Glutamatergic neuron (in vitro differentiated cells): ENCODE measurements at regions not wholly inside any gene's neighbourhood (a gene's known extent, or its start where the extent isn't known, plus 50 kb on each side); places are given as distances from the start of the nearest gene placed in this dataset.

ENCODE experiments used
- DNase-seq: peaks from one replicate; pipeline ENCODE4 v3.0.0; 2022
- H3K27ac Mint-ChIP-seq: one replicate; pipeline ENCODE4 v1.8.0; 2020; ENCODE audit warnings: mild to moderate bottlenecking, mixed read lengths, inconsistent platforms; ENCODE audit not compliant: unreplicated experiment
- H3K27me3 Mint-ChIP-seq: one replicate; pipeline ENCODE4 v1.8.0; 2020; ENCODE audit warnings: mild to moderate bottlenecking, moderate library complexity, mixed read lengths, inconsistent platforms; ENCODE audit not compliant: unreplicated experiment
- H3K36me3 Mint-ChIP-seq: one replicate; pipeline ENCODE4 v1.8.0; 2020; ENCODE audit warnings: mild to moderate bottlenecking, mixed read lengths, inconsistent platforms; ENCODE audit not compliant: unreplicated experiment
- H3K4me1 Mint-ChIP-seq: one replicate; pipeline ENCODE4 v1.8.0; 2020; ENCODE audit warnings: mild to moderate bottlenecking, low read depth, mixed read lengths, inconsistent platforms; ENCODE audit not compliant: unreplicated experiment
- H3K4me3 Mint-ChIP-seq: one replicate; pipeline ENCODE4 v1.8.0; 2020; ENCODE audit warnings: mild to moderate bottlenecking, mixed read lengths, inconsistent platforms; ENCODE audit not compliant: unreplicated experiment
- H3K9me3 Mint-ChIP-seq: one replicate; pipeline ENCODE4 v1.8.0; 2020; ENCODE audit warnings: mild to moderate bottlenecking, moderate library complexity, mixed read lengths, inconsistent platforms; ENCODE audit not compliant: unreplicated experiment
- TF ChIP-seq, protein P1 (sequence below): fragments of 200-600 bp; sonication (generic); IDR thresholded peaks from one replicate; pipeline ENCODE4 v1.5.0; 2021; ENCODE audit not compliant: partially characterized antibody, unreplicated experiment

DNA sequence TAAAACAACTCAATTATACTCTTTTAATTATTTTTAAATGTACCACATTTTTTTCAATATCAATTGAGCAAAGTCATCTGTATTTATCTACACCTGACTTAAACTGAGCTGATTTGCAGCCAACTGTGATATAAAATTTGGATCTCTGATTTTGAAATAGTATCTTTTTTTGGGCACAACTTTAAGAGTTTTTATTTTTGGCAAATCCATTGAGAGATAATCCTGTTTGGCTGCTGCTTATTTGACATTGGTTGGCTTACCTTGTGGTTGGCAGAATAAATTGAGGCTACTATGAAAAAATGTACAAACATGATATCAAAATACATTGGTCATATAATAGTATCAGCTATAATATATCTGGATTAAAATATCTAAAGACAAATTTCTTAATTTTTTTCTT lies 656.0 kb upstream of the NDST4 start:
- Mint-ChIP-seq H3K4me1 (no peaks in the 10 kb centered on the region), H3K27me3 (peaks cover 1% of the 10 kb centered on the region), H3K36me3 (no peaks in the 10 kb centered on the region), H3K4me3 (no peak overlapping the region), H3K27ac (no peak overlapping the region), H3K9me3 (peaks cover 4% of the 10 kb centered on the region)
- no peak for DNase-seq
- TF ChIP-seq, protein P1, sequence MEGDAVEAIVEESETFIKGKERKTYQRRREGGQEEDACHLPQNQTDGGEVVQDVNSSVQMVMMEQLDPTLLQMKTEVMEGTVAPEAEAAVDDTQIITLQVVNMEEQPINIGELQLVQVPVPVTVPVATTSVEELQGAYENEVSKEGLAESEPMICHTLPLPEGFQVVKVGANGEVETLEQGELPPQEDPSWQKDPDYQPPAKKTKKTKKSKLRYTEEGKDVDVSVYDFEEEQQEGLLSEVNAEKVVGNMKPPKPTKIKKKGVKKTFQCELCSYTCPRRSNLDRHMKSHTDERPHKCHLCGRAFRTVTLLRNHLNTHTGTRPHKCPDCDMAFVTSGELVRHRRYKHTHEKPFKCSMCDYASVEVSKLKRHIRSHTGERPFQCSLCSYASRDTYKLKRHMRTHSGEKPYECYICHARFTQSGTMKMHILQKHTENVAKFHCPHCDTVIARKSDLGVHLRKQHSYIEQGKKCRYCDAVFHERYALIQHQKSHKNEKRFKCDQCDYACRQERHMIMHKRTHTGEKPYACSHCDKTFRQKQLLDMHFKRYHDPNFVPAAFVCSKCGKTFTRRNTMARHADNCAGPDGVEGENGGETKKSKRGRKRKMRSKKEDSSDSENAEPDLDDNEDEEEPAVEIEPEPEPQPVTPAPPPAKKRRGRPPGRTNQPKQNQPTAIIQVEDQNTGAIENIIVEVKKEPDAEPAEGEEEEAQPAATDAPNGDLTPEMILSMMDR, result no peak

DNA sequence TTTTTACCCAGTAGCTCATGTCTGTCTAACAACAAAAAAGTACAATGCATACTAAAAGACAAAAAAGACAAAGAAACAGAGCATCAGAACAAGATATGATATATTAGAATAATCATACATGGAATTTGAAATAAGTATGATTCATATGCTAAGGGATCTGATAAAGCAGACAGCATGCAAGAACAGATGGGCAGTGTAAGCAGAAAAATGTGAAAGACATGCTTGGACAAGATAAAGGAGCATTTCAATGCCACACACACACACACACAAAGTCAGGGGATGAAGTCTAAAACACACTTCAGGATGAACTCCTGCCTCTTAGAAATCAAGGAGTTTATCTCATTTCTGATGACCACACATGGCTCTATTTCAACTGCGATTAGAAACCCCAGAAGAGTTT lies 649.6 kb upstream of the NDST4 start:
- H3K4me3 Mint-ChIP-seq, result no peak overlapping the region
- TF ChIP-seq, protein P1, result no peak
- DNase-seq, result no peak
- peaks cover 1% of the 10 kb centered on the region for H3K27me3 Mint-ChIP-seq
- H3K9me3 Mint-ChIP-seq, result peaks cover 5% of the 10 kb centered on the region
- H3K36me3 Mint-ChIP-seq, result no peaks in the 10 kb centered on the region
- H3K4me1 Mint-ChIP-seq, result no peaks in the 10 kb centered on the region
- H3K27ac Mint-ChIP-seq, result no peak overlapping the region

DNA sequence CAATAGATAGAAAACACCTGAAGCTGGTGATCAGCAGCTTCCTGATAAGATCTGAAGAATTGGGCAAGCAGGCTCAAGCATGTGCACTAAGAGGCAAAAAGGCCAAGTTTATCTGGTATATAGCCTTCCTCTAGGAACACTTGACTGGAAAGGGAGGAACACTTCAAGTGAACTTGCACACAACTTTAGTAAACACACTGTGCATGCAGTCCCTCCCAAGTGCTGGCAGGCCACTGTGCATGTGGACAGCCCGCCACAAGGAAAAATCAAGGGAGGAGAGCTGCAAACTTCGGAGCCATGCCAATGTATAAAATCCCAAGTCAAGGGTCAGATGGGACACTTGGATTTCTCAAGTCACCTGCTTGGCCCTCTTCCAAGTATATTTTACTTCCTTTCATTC lies 645.8 kb upstream of the NDST4 start:
- Mint-ChIP-seq H3K4me1 (no peaks in the 10 kb centered on the region), H3K4me3 (no peak overlapping the region), H3K9me3 (peaks cover 2% of the 10 kb centered on the region), H3K36me3 (no peaks in the 10 kb centered on the region), H3K27ac (no peak overlapping the region), H3K27me3 (no peaks in the 10 kb centered on the region)
- TF ChIP-seq, protein P1, result no peak
- DNase-seq, result no peak

DNA sequence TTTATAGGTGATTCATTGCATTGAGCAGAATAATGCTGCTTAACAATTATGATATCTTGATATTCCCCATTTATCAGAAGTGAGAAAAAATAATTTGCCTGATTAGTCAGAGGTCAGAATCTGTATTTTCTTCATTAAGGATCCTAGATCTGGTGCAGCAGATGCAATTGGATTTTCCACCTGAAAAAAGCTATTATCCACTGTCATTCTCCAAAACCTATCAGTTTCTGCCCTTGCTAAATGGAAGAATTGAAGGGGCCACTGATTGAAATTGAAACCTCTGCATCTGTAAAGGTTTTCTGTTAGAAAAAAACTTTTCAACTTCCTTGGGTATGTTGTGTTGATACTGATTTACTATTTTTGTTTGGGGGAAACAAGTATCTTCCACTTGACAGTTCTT lies 636.0 kb upstream of the NDST4 start:
- peaks cover 5% of the 10 kb centered on the region for H3K9me3 Mint-ChIP-seq
- DNase-seq, result no peak
- TF ChIP-seq, protein P1, result no peak
- peaks cover 6% of the 10 kb centered on the region for H3K27me3 Mint-ChIP-seq
- no peak overlapping the region for H3K27ac Mint-ChIP-seq
- no peaks in the 10 kb centered on the region for H3K4me1 Mint-ChIP-seq
- no peak overlapping the region for H3K4me3 Mint-ChIP-seq
- peaks cover 9% of the 10 kb centered on the region for H3K36me3 Mint-ChIP-seq

DNA sequence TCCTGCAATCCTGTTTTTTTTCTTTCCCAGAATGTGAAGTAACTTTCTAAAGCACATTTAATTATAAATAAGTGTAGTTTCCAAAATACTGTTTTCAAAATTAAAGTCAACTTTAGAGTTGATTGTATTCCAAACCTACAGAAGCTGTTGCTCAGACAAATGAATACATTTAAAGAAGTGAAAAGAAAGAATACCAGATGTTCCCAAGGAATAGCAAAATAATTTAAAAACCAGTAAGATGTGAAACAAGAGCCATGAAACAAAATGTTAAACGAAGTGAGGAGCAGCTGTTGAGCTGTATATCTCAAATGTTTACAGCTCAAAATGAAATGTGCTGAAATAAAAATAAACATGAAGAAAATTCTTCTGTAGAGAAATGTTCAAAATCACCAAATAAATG lies 627.4 kb upstream of the NDST4 start:
- TF ChIP-seq, protein P1, result no peak
- no peak for DNase-seq
- H3K4me3 Mint-ChIP-seq, result no peak overlapping the region
- H3K27ac Mint-ChIP-seq, result no peak overlapping the region
- no peaks in the 10 kb centered on the region for H3K9me3 Mint-ChIP-seq
- peaks cover 4% of the 10 kb centered on the region for H3K4me1 Mint-ChIP-seq
- no peaks in the 10 kb centered on the region for H3K27me3 Mint-ChIP-seq
- H3K36me3 Mint-ChIP-seq, result no peaks in the 10 kb centered on the region
